ENCODE measurements at regions not wholly inside any gene's neighbourhood (a gene's known extent, or its start where the extent isn't known, plus 50 kb on each side); places are given as distances from the start of the nearest gene placed in this dataset.

GRCh38 chr22:47250995-47251765 lies 488.7 kb downstream of the TBC1D22A start:
- DNase-seq (ENCODE audit: low read depth in 2 of 2, low spot score in 1 of 2), result no peak

GRCh38 chr22:47249370-47249928 lies 487.0 kb downstream of the TBC1D22A start:
- no peak for DNase-seq (ENCODE audit: low read depth in 2 of 2, low spot score in 1 of 2)

- no peak for DNase-seq (ENCODE audit: low read depth in 2 of 2, low spot score in 1 of 2)
Observed at GRCh38 chr22:47248925-47249324, 486.5 kb downstream of the TBC1D22A start.

GRCh38 chr22:47247579-47248240 lies 485.3 kb downstream of the TBC1D22A start:
- DNase-seq (ENCODE audit: low read depth in 2 of 2, low spot score in 1 of 2), result no peak

GRCh38 chr22:47245786-47246185 lies 483.3 kb downstream of the TBC1D22A start:
- no peak for DNase-seq (ENCODE audit: low read depth in 2 of 2, low spot score in 1 of 2)

GRCh38 chr22:47245286-47245685 lies 482.8 kb downstream of the TBC1D22A start:
- DNase-seq (ENCODE audit: low read depth in 2 of 2, low spot score in 1 of 2), result no peak

GRCh38 chr22:47240116-47240515 lies 477.7 kb downstream of the TBC1D22A start:
- DNase-seq (ENCODE audit: low read depth in 2 of 2, low spot score in 1 of 2), result no peak

- DNase-seq (ENCODE audit: low read depth in 2 of 2, low spot score in 1 of 2), result no peak
Observed at GRCh38 chr22:47239474-47239860, 477.0 kb downstream of the TBC1D22A start.

GRCh38 chr22:47238690-47239473 lies 476.4 kb downstream of the TBC1D22A start:
- DNase-seq (ENCODE audit: low read depth in 2 of 2, low spot score in 1 of 2), result no peak

GRCh38 chr22:47237890-47238480 lies 475.5 kb downstream of the TBC1D22A start:
- DNase-seq (ENCODE audit: low read depth in 2 of 2, low spot score in 1 of 2), result no peak

- DNase-seq (ENCODE audit: low read depth in 2 of 2, low spot score in 1 of 2), result no peak
Observed at GRCh38 chr22:47236718-47237117, 474.3 kb downstream of the TBC1D22A start.

GRCh38 chr22:47236161-47236560 lies 473.7 kb downstream of the TBC1D22A start:
- DNase-seq (ENCODE audit: low read depth in 2 of 2, low spot score in 1 of 2), result no peak

GRCh38 chr22:47233316-47234243 lies 471.1 kb downstream of the TBC1D22A start:
- DNase-seq (ENCODE audit: low read depth in 2 of 2, low spot score in 1 of 2), result no peak

GRCh38 chr22:47232753-47233152 lies 470.3 kb downstream of the TBC1D22A start:
- DNase-seq (ENCODE audit: low read depth in 2 of 2, low spot score in 1 of 2), result no peak

GRCh38 chr22:47232197-47232596 lies 469.7 kb downstream of the TBC1D22A start:
- DNase-seq (ENCODE audit: low read depth in 2 of 2, low spot score in 1 of 2), result no peak

GRCh38 chr22:47231759-47232158 lies 469.3 kb downstream of the TBC1D22A start:
- no peak for DNase-seq (ENCODE audit: low read depth in 2 of 2, low spot score in 1 of 2)

- no peak for DNase-seq (ENCODE audit: low read depth in 2 of 2, low spot score in 1 of 2)
Observed at GRCh38 chr22:47230741-47231140, 468.3 kb downstream of the TBC1D22A start.

GRCh38 chr22:47230251-47230650 lies 467.8 kb downstream of the TBC1D22A start:
- DNase-seq (ENCODE audit: low read depth in 2 of 2, low spot score in 1 of 2), result no peak

- no peak for DNase-seq (ENCODE audit: low read depth in 2 of 2, low spot score in 1 of 2)
Observed at GRCh38 chr22:47228767-47229166, 466.3 kb downstream of the TBC1D22A start.

Measured in stimulated activated CD8-positive, alpha-beta memory T cell treated with anti-CD3 and anti-CD28 coated beads, Interleukin-4, amount 100 ng/mL, for 4 hours (primary cell).